DND-41 (cell line): ENCODE measurements at regions not wholly inside any gene's neighbourhood (a gene's known extent, or its start where the extent isn't known, plus 50 kb on each side); places are given as distances from the start of the nearest gene placed in this dataset.

Experiments
- ATAC-seq: fragments of 200-7000 bp; cut with Tn5 transposase; 3 replicates; pipeline ENCODE4 v1.9.1; 2021; ENCODE audit warnings: low read depth; ENCODE audit not compliant: insufficient read depth
- DNase-seq: peaks from one replicate; pipeline ENCODE4 v3.0.0-alpha.2; 2020
- H2AFZ ChIP-seq: 2 replicates; pipeline ENCODE4 v1.6.0; 2012; ENCODE audit warnings: low read depth, low read length
- H3K27ac ChIP-seq: 2 replicates; pipeline ENCODE4 v1.5.1; 2012; ENCODE audit warnings: low read length, inconsistent platforms
- H3K27me3 ChIP-seq: fragments of 200-600 bp; sonication (generic); 2 replicates; pipeline ENCODE4 v1.6.0; 2012; ENCODE audit warnings: low read length, mild to moderate bottlenecking, inconsistent platforms; ENCODE audit not compliant: insufficient read depth, poor library complexity
- H3K36me3 ChIP-seq: 2 replicates; pipeline ENCODE4 v1.5.1; 2012; ENCODE audit warnings: low read length, inconsistent platforms; ENCODE audit not compliant: insufficient read depth
- H3K4me1 ChIP-seq: 2 replicates; pipeline ENCODE4 v1.5.1; 2012; ENCODE audit warnings: mild to moderate bottlenecking, low read length; ENCODE audit not compliant: insufficient read depth
- H3K4me2 ChIP-seq: 2 replicates; pipeline ENCODE4 v1.6.0; 2012; ENCODE audit warnings: mild to moderate bottlenecking, moderate library complexity, low read length, inconsistent platforms; ENCODE audit not compliant: insufficient read depth
- H3K4me3 ChIP-seq, 2 experiments: fragments of 200-600 bp in 1 of 2; shearing (Covaris generic) in 1 of 2; 2 replicates each; pipeline ENCODE4 v1.5.1; 2012 to 2016; ENCODE audit warnings: inconsistent platforms in 2 of 2, low read length in 2 of 2, mild to moderate bottlenecking in 2 of 2, low read depth in 1 of 2, moderate library complexity in 1 of 2
- H3K79me2 ChIP-seq: 2 replicates; pipeline ENCODE4 v1.6.0; 2012; ENCODE audit warnings: low read length, inconsistent platforms; ENCODE audit not compliant: insufficient read depth
- H3K9ac ChIP-seq: 2 replicates; pipeline ENCODE4 v1.6.0; 2012; ENCODE audit warnings: low read depth, mild to moderate bottlenecking, inconsistent platforms, low read length, moderate library complexity
- H3K9me3 ChIP-seq: 2 replicates; pipeline ENCODE4 v1.5.1; 2012; ENCODE audit warnings: low read length, moderate library complexity, mild to moderate bottlenecking, inconsistent platforms; ENCODE audit not compliant: insufficient read depth, severe bottlenecking
- H4K20me1 ChIP-seq: 2 replicates; pipeline ENCODE4 v1.6.0; 2012; ENCODE audit warnings: low read length; ENCODE audit not compliant: insufficient read depth
- CTCF ChIP-seq: IDR thresholded peaks from 2 replicates; pipeline ENCODE4 v1.5.1; 2012; ENCODE audit warnings: borderline replicate concordance, low read length, moderate library complexity, mild to moderate bottlenecking; ENCODE audit not compliant: poor library complexity, severe bottlenecking; ENCODE audit errors: extremely low read depth
- EZH2 ChIP-seq: IDR thresholded peaks from 3 replicates; pipeline ENCODE4 v1.6.1; 2012; ENCODE audit warnings: borderline replicate concordance, low read depth, mild to moderate bottlenecking, moderate library complexity, low read length, inconsistent platforms; ENCODE audit not compliant: severe bottlenecking

GRCh38 chr9:129280623-129281271 is 102.7 kb upstream of the IER5L start:
- TF ChIP-seq EZH2 (no peak), CTCF (no peak)
- no peaks in the 10 kb centered on the region for H3K36me3 ChIP-seq
- no peak overlapping the region for H3K9ac ChIP-seq
- no peaks in the 10 kb centered on the region for H4K20me1 ChIP-seq
- H3K4me3 ChIP-seq = no peak overlapping the region
- H3K4me2 ChIP-seq = no peak overlapping the region
- no peaks in the 10 kb centered on the region for H3K9me3 ChIP-seq
- no peaks in the 10 kb centered on the region for H3K4me1 ChIP-seq
- H2AFZ ChIP-seq = no peak overlapping the region
- no peaks in the 10 kb centered on the region for H3K79me2 ChIP-seq
- DNase-seq (no peak), ATAC-seq (no peak)
- no peaks in the 10 kb centered on the region for H3K27me3 ChIP-seq
- no peak overlapping the region for H3K27ac ChIP-seq

GRCh38 chr9:129280236-129280622 is 102.2 kb upstream of the IER5L start:
- no peak overlapping the region for H3K27ac ChIP-seq
- H3K27me3 ChIP-seq = no peaks in the 10 kb centered on the region
- no peaks in the 10 kb centered on the region for H4K20me1 ChIP-seq
- H3K4me2 ChIP-seq = no peak overlapping the region
- no peaks in the 10 kb centered on the region for H3K4me1 ChIP-seq
- H3K36me3 ChIP-seq = no peaks in the 10 kb centered on the region
- no peaks in the 10 kb centered on the region for H3K79me2 ChIP-seq
- no peaks in the 10 kb centered on the region for H3K9me3 ChIP-seq
- H3K9ac ChIP-seq = no peak overlapping the region
- TF ChIP-seq CTCF = no peak
- no peak for TF ChIP-seq EZH2
- H3K4me3 ChIP-seq = no peak overlapping the region
- DNase-seq (no peak), ATAC-seq (no peak)
- no peak overlapping the region for H2AFZ ChIP-seq

GRCh38 chr9:129278391-129279237 is 100.6 kb upstream of the IER5L start:
- no peaks in the 10 kb centered on the region for H3K27me3 ChIP-seq
- no peak overlapping the region for H3K4me2 ChIP-seq
- ATAC-seq = no peak
- H3K79me2 ChIP-seq = no peaks in the 10 kb centered on the region
- TF ChIP-seq CTCF (no peak), EZH2 (no peak)
- no peaks in the 10 kb centered on the region for H4K20me1 ChIP-seq
- H2AFZ ChIP-seq = no peak overlapping the region
- H3K4me1 ChIP-seq = no peaks in the 10 kb centered on the region
- H3K36me3 ChIP-seq = no peaks in the 10 kb centered on the region
- no peak for DNase-seq
- no peak overlapping the region for H3K4me3 ChIP-seq
- no peak overlapping the region for H3K9ac ChIP-seq
- H3K27ac ChIP-seq = no peak overlapping the region
- no peaks in the 10 kb centered on the region for H3K9me3 ChIP-seq
